GM18505 (cell line): ENCODE measurements at regions not wholly inside any gene's neighbourhood (a gene's known extent, or its start where the extent isn't known, plus 50 kb on each side); places are given as distances from the start of the nearest gene placed in this dataset.

Experiments used
- ATAC-seq: cut with Tn5 transposase; IDR thresholded peaks from one replicate; pipeline ENCODE4 v1.9.1; 2021; ENCODE audit not compliant: unreplicated experiment
- POLR2A ChIP-seq: IDR thresholded peaks from 4 replicates; pipeline ENCODE4 v1.6.1; 2011; ENCODE audit warnings: borderline replicate concordance; ENCODE audit not compliant: insufficient read depth, insufficient read length; ENCODE audit errors: extremely low read depth

DNA sequence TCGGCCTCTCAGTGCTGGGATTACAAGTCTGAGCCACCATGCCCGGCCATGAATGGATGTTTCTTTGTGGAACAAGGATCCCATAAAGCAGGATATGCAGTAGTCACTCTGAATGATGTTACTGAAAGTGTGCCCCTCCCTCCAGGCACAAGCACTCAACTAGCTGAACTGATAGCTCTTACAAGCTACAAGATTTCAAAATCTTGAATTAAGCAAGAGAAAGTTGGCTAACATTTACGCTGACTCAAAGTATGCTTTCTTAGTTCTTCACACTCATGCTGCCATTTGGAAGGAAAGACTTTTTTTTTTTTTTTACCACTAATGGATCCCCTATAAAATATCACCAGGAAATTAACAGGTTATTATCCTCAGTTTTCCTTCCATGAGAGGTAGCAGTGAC is 549.0 kb upstream of the PKDCC start:
- no peak for ATAC-seq
- no peak for TF ChIP-seq POLR2A

DNA sequence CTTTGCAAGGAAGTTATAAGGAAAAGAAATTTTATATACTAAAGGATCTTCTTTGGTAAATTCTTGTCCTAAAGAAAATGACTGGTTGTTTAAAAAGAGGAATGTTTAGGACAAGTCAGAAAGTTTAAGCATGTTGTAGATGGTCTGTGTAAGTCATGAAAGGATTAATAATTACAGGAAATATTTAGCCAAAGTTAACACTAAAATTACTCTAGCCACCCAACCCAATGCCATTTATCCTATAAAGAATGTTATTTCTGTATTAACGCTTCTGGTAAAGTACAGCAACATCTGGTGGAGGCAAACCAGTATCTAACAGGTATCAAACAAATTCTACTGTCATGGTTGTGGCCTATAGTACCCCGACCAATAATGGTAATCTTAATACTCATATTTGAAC is 546.9 kb upstream of the PKDCC start:
- no peak for TF ChIP-seq POLR2A
- no peak for ATAC-seq

DNA sequence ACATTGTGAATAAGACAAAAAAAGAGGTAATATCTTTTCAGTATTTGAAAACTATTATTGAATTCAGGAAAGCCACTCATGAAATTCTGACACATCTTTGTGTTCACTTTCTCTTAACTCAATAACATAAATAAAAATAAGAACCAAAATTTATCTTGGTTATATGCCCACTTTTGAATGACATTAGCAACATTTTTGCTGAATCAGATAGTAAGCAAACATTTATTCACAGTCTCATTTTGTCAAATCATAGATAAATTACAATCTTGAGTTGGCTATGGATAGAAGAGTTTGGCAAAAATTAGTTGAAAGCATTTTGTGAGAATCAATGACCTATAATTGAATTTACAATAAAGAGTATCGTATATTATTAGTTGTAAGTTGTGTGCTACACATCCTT is 545.1 kb upstream of the PKDCC start:
- ATAC-seq: no peak
- TF ChIP-seq POLR2A: no peak

DNA sequence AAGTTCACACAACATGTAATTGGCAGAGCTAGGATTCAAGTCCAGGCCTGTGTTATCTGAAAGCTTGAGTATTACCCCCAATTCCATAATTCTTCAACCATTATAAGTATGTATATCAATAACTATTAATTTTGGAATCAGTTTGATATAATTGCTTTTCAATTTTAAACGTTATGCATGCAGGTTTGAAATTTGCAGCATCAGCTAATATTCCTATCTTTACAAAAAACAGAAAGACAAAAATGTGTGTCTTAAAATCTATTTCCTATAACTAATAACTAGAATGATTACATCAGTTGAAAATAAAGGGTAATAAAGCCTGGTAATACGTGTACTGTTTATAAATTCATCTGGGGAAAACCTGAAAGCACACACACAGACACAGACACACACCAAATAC is 543.3 kb upstream of the PKDCC start:
- ATAC-seq: no peak
- no peak for TF ChIP-seq POLR2A

- no peak for TF ChIP-seq POLR2A
- ATAC-seq: no peak
These were observed 537.7 kb upstream of the PKDCC start for GRCh38 chr2:41510108-41510507.

GRCh38 chr2:41521211-41521610 is 526.6 kb upstream of the PKDCC start:
- no peak for ATAC-seq
- no peak for TF ChIP-seq POLR2A

- TF ChIP-seq POLR2A: no peak
- ATAC-seq: no peak
These were observed 520.1 kb upstream of the PKDCC start for GRCh38 chr2:41527525-41528323.

GRCh38 chr2:41535575-41535974 is 512.2 kb upstream of the PKDCC start:
- no peak for ATAC-seq
- TF ChIP-seq POLR2A: no peak

DNA sequence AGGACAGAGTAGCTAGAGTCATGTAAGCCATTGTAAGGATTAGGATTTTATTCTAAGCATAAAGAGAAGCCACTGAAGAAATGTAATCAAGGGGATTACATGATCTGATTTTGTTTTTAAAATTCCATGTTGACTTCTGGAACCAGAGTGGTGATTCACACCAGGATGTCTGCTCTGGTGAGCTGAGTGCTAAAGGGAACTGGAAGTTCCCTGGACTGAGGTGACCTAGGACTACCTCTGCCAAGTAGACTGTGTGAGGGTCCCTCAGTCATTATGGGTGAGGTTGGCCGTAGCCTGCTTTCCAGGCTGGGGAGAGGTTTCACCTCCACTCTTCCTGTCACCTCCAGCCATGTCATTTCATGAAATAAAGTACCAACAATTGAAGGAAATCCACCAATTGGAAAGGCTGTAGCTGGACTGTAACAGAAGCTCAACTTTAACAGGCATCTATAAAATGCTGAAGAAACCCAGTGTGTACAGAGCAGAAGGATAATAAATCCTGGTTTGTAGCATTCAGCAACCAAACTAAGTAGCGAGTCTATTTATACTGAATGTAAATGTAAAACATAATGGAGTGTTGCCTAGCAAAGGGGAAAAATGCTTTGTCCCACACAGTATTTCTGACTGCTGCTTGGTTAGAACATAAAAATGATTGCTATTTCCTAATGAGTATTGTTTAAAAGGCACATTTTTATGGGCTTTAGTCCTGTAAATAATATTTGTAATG is 507.4 kb upstream of the PKDCC start:
- TF ChIP-seq POLR2A: no peak
- no peak for ATAC-seq

- TF ChIP-seq POLR2A: no peak
- no peak for ATAC-seq
These were observed 504.1 kb upstream of the PKDCC start for GRCh38 chr2:41543726-41544125.

DNA sequence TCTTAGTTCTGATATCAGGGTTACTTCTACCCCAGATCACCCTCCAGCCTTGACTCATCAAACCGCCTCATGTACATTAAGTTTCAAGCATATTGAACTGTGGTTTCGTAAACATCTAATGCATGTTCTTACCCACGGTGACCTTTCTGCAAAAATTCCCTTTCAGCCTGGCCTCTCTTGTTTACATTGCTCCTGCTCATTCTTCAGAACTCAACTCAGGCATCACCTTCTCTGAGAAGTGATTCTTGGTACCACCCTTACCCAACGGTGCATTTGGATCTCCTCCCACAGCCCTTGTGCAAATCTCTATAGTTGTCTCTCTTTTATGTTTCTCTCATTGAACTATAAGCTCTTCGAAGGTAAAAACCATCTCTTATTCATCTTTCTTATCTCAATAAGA is 503.1 kb upstream of the PKDCC start:
- no peak for TF ChIP-seq POLR2A
- ATAC-seq: no peak

DNA sequence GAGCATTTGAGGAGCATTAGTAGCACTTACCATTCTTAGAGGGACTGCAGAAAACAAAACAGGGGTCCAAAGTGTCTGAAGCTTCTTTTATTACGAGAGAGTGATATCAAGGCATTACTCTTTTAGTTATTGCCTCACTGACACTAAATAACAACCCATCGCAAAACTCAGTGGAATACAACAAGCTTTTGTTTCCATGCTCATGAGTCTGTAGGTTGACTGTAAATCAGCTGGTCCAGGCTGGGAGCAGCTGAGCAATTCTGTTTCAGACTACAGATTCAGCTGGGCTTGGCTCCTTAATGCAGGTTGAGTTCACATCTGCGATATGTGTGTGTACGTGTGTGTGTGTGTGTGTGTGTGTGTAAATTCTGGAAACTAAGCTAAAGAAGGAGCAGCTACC is 501.8 kb upstream of the PKDCC start:
- TF ChIP-seq POLR2A: no peak
- ATAC-seq: no peak

DNA sequence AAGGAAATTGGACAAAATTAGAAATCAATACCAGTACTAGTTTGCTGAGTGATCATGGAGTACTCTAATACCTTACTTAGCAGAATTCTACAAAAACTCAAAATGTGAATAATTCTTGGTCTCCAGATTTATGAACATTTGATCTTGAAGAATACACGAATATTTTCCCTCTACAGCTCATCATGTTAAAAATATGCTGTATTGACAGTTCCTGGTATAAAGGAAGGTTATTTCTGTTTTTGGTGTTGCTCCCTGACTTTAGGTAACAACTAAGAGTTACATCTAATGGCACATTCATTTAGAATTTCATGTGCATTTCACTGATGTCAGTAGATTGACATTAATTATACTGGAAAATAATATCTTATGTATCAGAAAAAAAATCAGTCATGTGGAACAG is 479.2 kb upstream of the PKDCC start:
- no peak for ATAC-seq
- TF ChIP-seq POLR2A: no peak

DNA sequence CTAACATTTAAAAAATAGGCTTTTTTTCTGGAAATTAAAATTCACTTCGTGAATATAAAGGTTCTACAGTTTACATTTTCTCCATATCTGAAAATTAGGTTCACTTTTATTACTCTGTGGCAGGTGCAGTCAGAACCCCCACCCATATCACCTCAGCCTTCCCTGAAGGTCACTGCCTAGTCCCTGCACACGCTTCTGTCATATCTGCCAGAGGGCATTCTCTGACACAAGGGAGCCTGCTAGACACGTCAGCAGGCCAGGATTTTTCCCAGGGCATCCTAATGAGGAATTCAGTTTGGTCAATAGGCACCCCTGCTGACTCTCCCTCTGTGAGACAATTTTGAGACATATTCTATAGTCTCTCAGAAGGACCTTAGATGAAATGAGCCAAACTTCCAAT is 475.7 kb upstream of the PKDCC start:
- no peak for TF ChIP-seq POLR2A
- ATAC-seq: no peak
